CD4-positive, alpha-beta T cell treated with Interleukin-12 subunit alpha and Interleukin-12 subunit beta, for 1 hour (primary cell): ENCODE measurements at regions not wholly inside any gene's neighbourhood (a gene's known extent, or its start where the extent isn't known, plus 50 kb on each side); places are given as distances from the start of the nearest gene placed in this dataset.

Source experiments
- DNase-seq: peaks from one replicate; pipeline ENCODE4 v3.0.0-alpha.2; 2020

GRCh38 chr3:72423643-72424042, 424.6 kb downstream of the SHQ1 start:
- DNase-seq, result no peak

DNA sequence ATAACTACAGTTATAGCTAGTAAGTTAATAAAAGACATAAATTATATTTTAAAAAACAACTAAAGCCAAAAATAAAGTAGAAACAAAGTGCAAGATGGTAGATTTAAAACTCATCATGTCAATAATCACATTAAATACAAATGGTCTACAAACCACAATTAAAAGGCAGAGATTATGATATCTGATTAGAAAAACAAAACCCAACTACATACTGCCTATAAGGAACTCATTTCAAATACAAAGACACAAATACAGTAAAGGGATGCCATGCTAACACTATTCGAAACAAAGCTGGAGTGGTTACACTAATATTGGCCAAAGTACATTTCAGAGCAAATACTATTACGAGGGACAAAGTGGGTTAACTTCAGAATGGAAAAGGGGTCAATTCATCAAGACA, 426.5 kb downstream of the SHQ1 start:
- DNase-seq, result no peak

- DNase-seq, result no peak
These were observed 427.1 kb downstream of the SHQ1 start for GRCh38 chr3:72421126-72421525.

DNA sequence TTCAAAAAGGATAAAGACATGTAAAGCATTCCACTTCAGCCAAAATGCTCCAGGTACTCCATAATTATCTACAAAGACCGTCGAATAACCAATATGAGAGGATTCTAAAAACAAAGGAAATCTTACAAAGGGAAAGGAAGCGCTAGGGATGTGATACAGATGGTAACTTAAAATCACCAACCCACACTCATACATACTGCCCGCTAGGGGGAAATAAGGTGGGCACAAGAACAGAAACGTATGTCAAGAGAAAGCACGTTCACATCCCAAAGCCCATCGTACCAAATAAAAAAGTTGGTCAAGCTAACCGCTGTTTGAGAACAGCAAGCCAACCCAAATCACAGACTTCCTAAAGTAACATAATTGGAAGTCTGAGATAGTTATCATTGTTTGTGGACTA, 429.4 kb downstream of the SHQ1 start:
- DNase-seq, result no peak

DNA sequence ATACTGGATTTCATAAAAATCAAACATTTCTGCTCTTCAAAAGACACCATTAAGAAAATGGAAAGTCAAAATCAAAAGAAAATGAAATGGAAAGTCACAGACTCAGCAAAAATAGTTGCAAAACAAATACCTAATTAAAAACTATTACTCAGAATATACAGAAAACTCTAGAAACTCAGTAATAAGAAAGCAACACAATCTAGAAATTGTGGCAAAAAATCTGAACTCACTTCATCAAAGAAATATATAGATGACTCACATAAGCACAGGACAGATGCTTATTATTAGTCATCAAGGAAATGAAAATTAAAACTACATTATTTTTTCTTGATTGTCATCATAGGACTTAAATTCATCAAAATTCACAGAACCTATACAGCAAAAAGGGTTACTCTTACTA, 430.0 kb downstream of the SHQ1 start:
- DNase-seq, result no peak

GRCh38 chr3:72414481-72415016, 433.7 kb downstream of the SHQ1 start:
- DNase-seq, result no peak

DNA sequence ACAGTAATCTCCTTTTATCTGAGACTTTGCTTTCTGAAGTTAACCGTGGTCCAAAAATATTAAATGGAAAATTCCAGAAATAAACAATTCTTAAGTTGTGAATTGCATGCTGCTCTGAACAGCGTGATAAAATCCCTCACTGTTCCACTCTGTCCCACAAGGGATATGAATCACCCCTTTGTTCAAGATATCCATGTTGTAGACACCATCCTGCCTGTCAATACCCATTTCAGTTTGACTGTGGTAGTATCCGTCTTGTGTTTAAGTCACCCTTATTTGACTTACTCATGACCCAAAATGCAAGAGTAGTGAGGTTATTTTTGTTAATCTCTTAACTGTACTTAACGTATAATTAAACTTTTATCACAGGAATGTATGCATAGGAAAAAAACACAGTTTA, 435.0 kb downstream of the SHQ1 start:
- no peak for DNase-seq

GRCh38 chr3:72412340-72412956, 435.8 kb downstream of the SHQ1 start:
- DNase-seq, result no peak

GRCh38 chr3:72411843-72412242, 436.4 kb downstream of the SHQ1 start:
- no peak for DNase-seq

DNA sequence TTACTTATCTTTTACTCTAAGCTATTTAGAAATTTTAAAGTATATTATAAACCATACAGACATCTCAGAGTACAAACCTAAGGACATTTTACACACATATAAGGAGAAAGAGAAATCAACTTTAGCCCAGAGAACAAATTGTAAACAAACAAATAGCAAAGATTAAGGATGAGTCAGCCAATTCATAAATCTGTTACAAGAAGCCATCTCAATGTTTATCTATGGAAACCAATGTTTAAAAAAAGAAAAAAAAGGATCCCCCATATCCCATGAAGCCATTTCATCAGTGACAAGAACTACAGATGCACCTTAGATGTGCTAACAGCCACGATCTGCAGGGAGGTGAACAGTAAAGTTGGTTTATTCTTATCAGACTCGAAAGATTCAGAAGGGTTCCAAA, 437.1 kb downstream of the SHQ1 start:
- no peak for DNase-seq

DNA sequence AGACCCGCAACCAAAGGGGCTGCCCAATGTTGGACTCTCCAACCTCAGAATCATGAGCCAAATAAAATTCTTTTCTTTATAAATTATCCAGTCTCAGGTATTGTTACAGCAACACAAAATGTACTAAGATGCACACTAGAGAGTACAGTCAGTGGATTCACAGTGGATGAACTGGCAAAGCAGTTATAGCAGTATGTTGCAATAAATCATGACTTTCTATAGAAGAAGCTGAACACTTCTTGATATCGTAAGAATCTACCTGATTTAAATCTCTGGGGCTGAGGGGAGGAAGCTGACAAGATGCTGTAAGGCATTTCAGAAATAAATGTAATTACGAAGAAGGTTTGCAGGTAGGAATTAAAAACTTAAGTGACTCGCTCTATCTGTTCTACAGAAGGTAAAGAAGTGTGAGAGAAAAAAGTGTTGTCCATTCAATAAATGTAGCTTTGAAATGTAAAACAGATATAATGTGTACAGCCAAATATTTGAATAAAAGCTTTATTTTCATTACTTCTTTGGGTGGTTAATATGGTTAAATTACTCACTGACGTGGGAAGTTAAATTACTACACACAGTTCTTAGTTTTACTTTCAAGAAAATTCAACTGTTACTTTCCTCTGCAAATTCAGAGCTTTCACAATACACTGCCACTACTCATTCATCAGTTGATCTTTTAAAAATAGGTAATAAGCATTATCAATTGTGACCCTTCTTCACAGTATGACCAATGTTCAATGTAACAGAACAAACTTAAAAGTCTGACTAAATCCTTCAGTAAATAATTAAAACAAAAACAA, 439.1 kb downstream of the SHQ1 start:
- DNase-seq, result no peak

DNA sequence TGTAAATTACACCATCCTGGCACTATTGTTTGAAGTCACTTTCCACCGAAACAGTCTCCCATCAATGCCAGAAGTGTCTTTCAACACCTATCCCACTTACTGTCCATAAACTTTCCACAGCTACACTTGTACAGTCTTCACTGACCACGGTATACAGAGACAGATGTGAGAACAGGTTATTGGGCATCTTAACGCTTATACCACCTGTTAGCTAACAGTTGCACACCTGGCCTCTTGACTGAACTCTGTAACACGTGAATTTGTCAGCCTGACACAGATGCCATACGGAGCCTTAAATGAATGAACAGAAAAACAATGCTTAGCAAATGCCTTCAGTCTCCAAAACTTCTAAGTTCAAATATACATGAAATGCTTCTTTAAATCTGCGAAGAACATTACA, 440.5 kb downstream of the SHQ1 start:
- DNase-seq, result no peak

DNA sequence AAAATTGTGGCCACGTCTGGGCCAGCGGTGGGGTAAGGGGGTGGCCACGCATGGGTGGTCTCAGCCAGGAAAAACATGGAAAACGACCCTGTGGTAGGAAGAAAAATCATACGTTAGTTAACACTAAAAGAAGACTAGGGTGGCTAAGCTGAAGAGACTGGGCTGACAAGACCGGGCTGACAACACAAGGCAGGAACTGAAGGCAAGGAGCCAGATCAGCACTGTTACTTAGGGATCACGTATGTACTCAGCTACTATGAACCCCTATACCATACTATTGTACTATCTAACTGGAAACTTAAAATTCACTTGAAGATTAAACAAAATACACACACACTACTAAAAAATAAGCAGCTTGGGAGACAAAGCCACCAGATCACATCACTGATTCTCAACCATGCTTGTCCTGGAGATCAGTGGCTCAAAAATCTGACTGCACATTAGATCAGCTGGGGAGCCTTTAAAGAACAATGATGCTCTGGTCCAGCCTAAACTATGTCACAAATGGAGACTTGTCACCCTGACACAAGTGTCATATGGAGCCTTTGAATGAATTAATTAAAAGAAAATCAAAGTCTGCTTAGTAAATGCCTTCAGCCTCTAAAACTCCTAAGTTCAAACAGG, 442.2 kb downstream of the SHQ1 start:
- no peak for DNase-seq

GRCh38 chr3:72401005-72401545, 447.2 kb downstream of the SHQ1 start:
- no peak for DNase-seq

DNA sequence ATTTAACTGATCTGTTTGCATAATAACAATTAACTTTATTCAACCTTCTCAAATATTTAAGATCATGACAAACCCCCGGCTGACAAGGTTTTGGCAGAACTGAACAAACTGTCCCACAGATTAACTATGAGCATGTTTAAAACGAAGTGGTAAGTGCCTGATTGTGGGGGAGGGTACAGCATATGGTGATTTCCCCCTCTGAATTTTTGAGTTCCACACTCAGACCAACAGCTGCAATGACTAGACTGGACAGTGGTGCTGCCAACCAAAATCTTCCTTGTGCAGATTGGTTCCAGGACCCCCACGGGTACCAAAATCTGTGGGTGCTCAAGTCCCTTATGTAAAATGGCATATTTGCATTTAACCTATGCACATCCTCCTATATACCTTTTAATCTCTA, 449.5 kb downstream of the SHQ1 start:
- DNase-seq, result no peak

- DNase-seq, result no peak
These were observed 450.7 kb downstream of the SHQ1 start for GRCh38 chr3:72397586-72397985.

- no peak for DNase-seq
These were observed 451.3 kb downstream of the SHQ1 start for GRCh38 chr3:72396899-72397298.

- no peak for DNase-seq
These were observed 452.4 kb downstream of the SHQ1 start for GRCh38 chr3:72395776-72396311.

- DNase-seq, result no peak
These were observed 454.8 kb downstream of the SHQ1 start for GRCh38 chr3:72393455-72393854.

- DNase-seq, result no peak
These were observed 456.6 kb downstream of the SHQ1 start for GRCh38 chr3:72391659-72392058.

DNA sequence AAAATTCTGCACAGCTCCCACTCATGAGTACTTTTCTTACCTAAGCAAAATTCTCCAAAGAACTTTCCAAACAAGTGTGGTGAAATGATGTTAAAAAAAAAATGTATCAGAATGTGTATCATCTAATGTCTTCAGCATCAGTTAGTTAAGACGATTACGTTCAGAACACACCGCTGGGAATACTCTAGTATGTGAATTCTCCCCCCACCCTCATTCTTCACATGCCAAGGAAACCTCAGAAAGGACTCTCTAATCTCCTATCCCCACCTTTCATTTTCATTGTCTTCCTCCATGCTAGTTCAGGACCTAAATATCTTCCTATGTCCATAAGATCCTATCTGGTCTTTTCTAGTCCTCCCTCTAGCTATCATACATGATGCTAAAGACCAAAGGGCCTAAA, 457.4 kb downstream of the SHQ1 start:
- no peak for DNase-seq

DNA sequence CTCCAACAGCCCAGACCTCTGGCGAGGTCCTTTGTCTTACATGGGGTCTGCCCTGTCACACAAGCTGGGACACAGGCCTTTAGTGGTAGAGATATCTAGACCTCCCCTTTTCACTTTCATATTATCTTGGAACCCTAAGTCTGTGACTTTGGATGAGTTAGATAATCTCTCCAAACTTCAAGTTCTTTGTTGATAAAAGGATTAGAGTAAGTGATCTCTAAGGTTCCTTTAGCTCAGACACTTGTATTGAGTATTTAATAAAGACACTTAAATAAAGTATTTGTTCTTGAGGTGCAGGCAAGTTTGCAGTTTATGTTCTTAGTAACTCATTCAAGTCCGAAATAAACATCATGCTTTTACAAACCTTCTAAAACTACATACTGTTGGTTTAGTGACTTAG, 459.6 kb downstream of the SHQ1 start:
- no peak for DNase-seq

- DNase-seq, result no peak
These were observed 460.1 kb downstream of the SHQ1 start for GRCh38 chr3:72388117-72388516.
